Large intestine (tissue), 3 donors: ENCODE measurements at regions not wholly inside any gene's neighbourhood (a gene's known extent, or its start where the extent isn't known, plus 50 kb on each side); places are given as distances from the start of the nearest gene placed in this dataset.

ENCODE experiments used
- DNase-seq, 2 donors: peaks; one replicate each; pipeline versions ENCODE4 v3.0.0 to v3.0.0-alpha.2; 2013
- H3K27ac ChIP-seq: one replicate; pipeline ENCODE4 v1.5.1; 2013; ENCODE audit warnings: low read length
- H3K27me3 ChIP-seq: 2 replicates; pipeline ENCODE4 v1.6.1; 2013; ENCODE audit warnings: low read length; ENCODE audit not compliant: control insufficient read depth, insufficient read depth
- H3K36me3 ChIP-seq: 2 replicates; pipeline ENCODE4 v1.6.1; 2013; ENCODE audit warnings: low read length; ENCODE audit not compliant: control insufficient read depth, insufficient read depth
- H3K4me1 ChIP-seq: one replicate; pipeline ENCODE4 v1.6.1; 2013; ENCODE audit warnings: low read length; ENCODE audit not compliant: control insufficient read depth, insufficient read depth
- H3K4me3 ChIP-seq: one replicate; pipeline ENCODE4 v1.5.1; 2013; ENCODE audit warnings: low read length
- H3K9me3 ChIP-seq: one replicate; pipeline ENCODE4 v1.6.1; 2013; ENCODE audit warnings: mild to moderate bottlenecking, low read depth, low read length, moderate library complexity; ENCODE audit not compliant: control insufficient read depth
- WGBS: methylation state at CpG from one replicate; pipeline ENCODE4 v1.1.5; 2013; ENCODE audit warnings: low lambda C conversion rate; ENCODE audit not compliant: insufficient coverage; 5-methylcytosine and 5-hydroxymethylcytosine counted together

DNA sequence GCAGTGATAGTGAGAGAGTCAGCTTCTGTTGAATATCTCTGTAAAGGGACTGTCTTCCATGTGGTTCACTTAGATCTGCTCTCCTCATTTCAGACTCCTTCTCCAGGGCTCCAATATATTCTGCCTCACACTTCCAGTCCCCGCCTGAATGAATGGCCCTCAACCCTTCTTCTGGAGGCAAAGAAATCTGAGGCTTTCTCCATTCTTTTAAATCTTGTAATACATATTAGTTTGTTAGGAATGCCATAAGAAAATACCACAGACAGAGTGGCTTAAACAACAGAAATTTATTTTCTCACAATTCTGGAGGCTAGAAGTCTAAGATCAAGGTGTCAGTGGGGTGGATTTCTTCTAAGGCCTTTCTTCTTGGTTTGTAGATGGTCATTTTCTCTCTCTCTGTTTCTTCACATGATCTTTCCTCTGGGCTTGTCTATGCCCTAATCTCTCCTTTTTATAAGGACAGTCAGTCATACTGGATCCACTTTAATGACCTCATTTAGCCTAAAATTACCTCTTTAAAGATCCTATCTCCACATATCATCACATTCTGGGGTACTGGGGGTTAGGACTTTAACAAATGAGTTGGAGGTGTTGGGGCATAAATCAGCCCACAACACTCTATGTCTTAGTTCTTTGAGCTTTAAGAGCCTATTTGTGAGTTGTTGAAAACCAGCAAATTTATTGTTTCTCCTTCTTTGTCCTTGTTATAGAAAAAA is 128.5 kb upstream of the KCNK2 start:
- Histone ChIP-seq H3K4me1 (no peaks in the 10 kb centered on the region), H3K27me3 (no peaks in the 10 kb centered on the region), H3K36me3 (no peaks in the 10 kb centered on the region), H3K27ac (no peak overlapping the region), H3K9me3 (no peaks in the 10 kb centered on the region), H3K4me3 (no peak overlapping the region)
- no peak for DNase-seq
- 83% methylated on average over 1 of the region's 1 CpG for WGBS

DNA sequence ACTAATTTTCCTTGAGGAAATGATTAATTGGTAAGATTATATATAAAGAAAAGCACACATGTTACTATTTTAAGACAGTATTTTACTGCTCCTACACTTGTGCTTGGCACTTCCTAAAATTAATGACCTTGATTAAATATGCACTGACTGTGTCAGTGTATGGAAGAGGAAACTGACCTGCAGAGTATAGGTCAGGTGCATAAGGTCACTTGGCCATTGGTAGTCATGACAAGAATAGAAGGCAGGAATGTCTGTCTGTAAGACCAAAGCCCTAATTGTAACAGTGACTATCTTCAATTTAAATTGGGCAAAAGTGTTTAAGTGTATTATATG is 128.0 kb upstream of the KCNK2 start:
- no peak overlapping the region for H3K27ac ChIP-seq
- DNase-seq, result no peak
- H3K36me3 ChIP-seq, result no peaks in the 10 kb centered on the region
- H3K4me3 ChIP-seq, result no peak overlapping the region
- H3K9me3 ChIP-seq, result no peaks in the 10 kb centered on the region
- no peaks in the 10 kb centered on the region for H3K27me3 ChIP-seq
- H3K4me1 ChIP-seq, result no peaks in the 10 kb centered on the region

DNA sequence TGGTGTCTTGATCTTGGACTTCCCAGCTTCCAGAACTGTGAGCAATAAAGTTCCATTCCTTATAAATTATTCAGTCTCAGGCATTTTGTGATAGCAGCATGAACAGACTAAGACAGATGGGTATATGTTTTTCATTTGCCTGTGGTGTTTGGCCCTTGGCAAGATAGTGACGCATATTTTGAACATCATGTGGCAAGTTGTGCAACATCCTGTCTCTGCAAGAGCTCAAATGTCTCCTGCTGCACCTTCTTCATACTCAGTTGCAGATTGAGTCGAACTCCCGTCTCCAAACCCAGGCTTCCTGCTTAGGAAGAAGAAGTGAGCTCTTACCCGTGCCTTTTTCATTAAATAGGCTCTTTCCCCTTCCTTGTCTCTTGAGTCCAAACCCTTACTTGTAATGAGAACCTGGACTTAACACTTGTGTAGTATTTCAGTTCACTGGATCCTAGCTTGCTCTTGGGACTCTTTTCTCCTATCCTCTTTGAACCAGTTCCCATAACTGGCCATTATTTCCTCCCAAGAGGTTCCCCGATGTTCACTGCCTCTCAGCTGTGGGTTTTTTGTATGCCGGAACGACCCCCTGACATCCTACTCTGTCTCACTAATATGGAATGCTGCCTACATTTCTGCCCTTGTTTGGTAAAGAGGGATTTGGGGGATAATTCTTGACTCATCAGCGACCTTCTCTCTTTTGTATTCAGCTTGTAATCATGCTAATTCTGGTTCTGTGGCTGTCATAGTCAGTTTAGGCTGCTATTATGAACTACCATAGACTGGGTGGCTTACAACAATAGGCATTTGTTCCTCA is 125.0 kb upstream of the KCNK2 start:
- Histone ChIP-seq H3K36me3 (no peaks in the 10 kb centered on the region), H3K27ac (no peak overlapping the region), H3K27me3 (no peaks in the 10 kb centered on the region), H3K4me3 (no peak overlapping the region), H3K9me3 (no peaks in the 10 kb centered on the region), H3K4me1 (no peaks in the 10 kb centered on the region)
- no peak for DNase-seq
- WGBS, result 90% methylated on average over 2 of the region's 8 CpGs

DNA sequence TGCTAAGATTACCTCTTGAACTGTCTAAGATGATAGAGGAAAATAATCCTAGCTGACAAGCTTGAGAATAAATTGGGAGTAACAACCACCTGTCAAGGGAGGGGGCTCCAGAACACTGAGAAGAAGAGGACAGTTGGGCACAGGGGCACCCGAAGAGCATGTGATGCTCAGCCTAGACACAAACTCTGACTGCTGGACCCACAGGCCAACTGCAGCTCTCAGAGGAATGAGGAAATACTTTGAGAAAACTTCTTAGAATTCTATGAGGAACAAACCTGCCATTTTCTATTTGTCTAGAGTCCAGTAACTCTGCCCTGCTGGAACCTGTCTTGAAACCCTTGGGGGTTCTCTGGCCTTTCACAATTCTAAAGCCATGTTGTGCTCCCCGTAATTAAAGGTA is 124.1 kb upstream of the KCNK2 start:
- no CpG with 5 or more reads among the region's 2 CpGs for WGBS
- DNase-seq, result no peak
- Histone ChIP-seq H3K9me3 (no peaks in the 10 kb centered on the region), H3K27me3 (no peaks in the 10 kb centered on the region), H3K27ac (no peak overlapping the region), H3K4me1 (no peaks in the 10 kb centered on the region), H3K36me3 (no peaks in the 10 kb centered on the region), H3K4me3 (no peak overlapping the region)

DNA sequence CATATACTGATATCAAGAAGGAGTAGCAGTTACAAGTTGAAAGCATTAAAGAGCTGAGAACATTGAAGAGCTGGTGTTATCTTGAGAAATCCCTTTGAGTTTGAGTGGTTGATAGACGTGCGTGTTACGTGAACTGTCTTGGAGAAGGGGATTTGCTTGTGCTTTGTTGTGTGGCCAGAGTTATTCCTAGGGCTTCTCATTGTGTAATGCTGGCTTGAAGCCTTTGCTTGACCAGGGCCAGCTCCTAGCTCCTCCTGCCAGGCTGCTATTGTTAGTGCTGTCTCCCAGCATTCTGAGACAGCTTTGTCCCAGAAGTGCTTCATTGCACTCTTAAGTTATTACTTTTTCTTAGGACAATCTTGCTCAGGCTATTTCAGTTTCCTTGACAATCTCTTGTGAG is 116.2 kb upstream of the KCNK2 start:
- DNase-seq, result no peak
- no peak overlapping the region for H3K4me3 ChIP-seq
- no peaks in the 10 kb centered on the region for H3K9me3 ChIP-seq
- no peaks in the 10 kb centered on the region for H3K36me3 ChIP-seq
- H3K4me1 ChIP-seq, result no peaks in the 10 kb centered on the region
- H3K27ac ChIP-seq, result no peak overlapping the region
- H3K27me3 ChIP-seq, result no peaks in the 10 kb centered on the region
- 80% methylated on average over 3 of the region's 3 CpGs for WGBS

GRCh38 chr1:214967865-214968575 is 114.5 kb upstream of the KCNK2 start:
- Histone ChIP-seq H3K27me3 (no peaks in the 10 kb centered on the region), H3K27ac (no peak overlapping the region), H3K36me3 (no peaks in the 10 kb centered on the region), H3K9me3 (no peaks in the 10 kb centered on the region), H3K4me3 (no peak overlapping the region), H3K4me1 (no peaks in the 10 kb centered on the region)
- DNase-seq, result no peak
- WGBS, result no CpG with 5 or more reads among the region's 5 CpGs

- H3K9me3 ChIP-seq, result no peaks in the 10 kb centered on the region
- WGBS, result 100% methylated on average over 1 of the region's 1 CpG
- no peaks in the 10 kb centered on the region for H3K27me3 ChIP-seq
- DNase-seq, result no peak
- no peak overlapping the region for H3K4me3 ChIP-seq
- H3K27ac ChIP-seq, result no peak overlapping the region
- H3K36me3 ChIP-seq, result no peaks in the 10 kb centered on the region
- no peaks in the 10 kb centered on the region for H3K4me1 ChIP-seq
Observed at GRCh38 chr1:214970016-214970415, 112.5 kb upstream of the KCNK2 start.

- WGBS, result no CpG with 5 or more reads among the region's 2 CpGs
- H3K4me1 ChIP-seq, result no peaks in the 10 kb centered on the region
- no peak overlapping the region for H3K27ac ChIP-seq
- H3K27me3 ChIP-seq, result no peaks in the 10 kb centered on the region
- DNase-seq, result no peak
- no peaks in the 10 kb centered on the region for H3K36me3 ChIP-seq
- H3K4me3 ChIP-seq, result no peak overlapping the region
- H3K9me3 ChIP-seq, result no peaks in the 10 kb centered on the region
Observed at GRCh38 chr1:214971071-214971470, 111.5 kb upstream of the KCNK2 start.

DNA sequence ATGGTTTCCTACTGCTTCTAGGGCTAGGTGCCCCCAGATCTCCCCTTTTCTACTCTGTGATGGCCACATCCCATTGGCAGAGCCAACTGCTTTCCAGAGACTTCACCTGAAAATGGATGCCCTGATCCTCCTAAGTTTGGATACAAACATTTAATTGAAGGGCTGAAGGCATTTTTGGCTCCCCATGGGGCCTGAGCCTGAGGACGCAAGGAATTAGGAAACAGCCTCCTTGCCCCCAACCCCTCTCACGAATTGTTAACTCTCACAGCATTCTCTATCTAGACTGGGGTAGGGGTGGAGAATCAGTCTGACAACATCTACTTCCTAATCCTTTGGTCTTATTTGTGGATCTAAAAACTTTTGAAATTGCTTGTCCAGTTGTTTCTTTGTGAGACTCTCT is 108.5 kb upstream of the KCNK2 start:
- no peak for DNase-seq
- Histone ChIP-seq H3K27me3 (no peaks in the 10 kb centered on the region), H3K4me3 (no peak overlapping the region), H3K9me3 (no peaks in the 10 kb centered on the region), H3K36me3 (no peaks in the 10 kb centered on the region), H3K4me1 (no peaks in the 10 kb centered on the region), H3K27ac (no peak overlapping the region)
- WGBS, result no CpG with 5 or more reads among the region's 2 CpGs

DNA sequence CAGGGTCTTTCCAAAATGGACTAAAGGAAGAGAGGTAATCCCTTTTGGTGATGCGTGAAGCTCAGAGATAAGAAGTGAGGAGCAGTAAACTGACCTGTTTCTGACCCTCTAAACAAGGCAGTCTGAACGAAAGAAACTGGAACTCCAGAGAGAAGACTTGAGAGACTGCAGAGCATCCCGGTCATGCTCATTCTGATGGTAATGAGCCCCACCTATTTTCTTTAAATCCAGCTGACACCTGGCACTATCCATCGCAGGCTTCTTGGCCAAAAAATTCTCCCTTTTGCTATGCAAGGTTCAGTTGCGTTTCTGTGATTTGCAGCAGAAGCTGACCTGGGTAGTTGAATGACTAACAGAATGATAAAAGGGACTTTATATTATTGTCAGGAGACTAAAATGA is 105.9 kb upstream of the KCNK2 start:
- Histone ChIP-seq H3K27me3 (no peaks in the 10 kb centered on the region), H3K4me3 (no peak overlapping the region), H3K4me1 (no peaks in the 10 kb centered on the region), H3K27ac (no peak overlapping the region), H3K9me3 (no peaks in the 10 kb centered on the region), H3K36me3 (no peaks in the 10 kb centered on the region)
- no peak for DNase-seq
- WGBS, result no CpG with 5 or more reads among the region's 5 CpGs
